Activated CD4-positive, alpha-beta memory T cell treated with anti-CD3 and anti-CD28 coated beads, Interleukin-2, amount 10 ng/mL, durations not matched to agents 7 days and 5 days (primary cell): ENCODE measurements at regions not wholly inside any gene's neighbourhood (a gene's known extent, or its start where the extent isn't known, plus 50 kb on each side); places are given as distances from the start of the nearest gene placed in this dataset.

Source experiments
- CTCF ChIA-PET: fragments of 350-600 bp; sonication (Branson Sonifier 250); formaldehyde crosslinking; loops from one replicate; lab custom pipeline; 2021; ENCODE audit warnings: antibody characterized with exemption, inconsistent platforms; lab: Charles Lee
- POLR2A ChIA-PET: fragments of 350-600 bp; sonication (Branson Sonifier 250); formaldehyde crosslinking; loops from one replicate; lab custom pipeline; 2021; ENCODE audit warnings: antibody characterized with exemption; lab: Charles Lee
- DNase-seq: peaks from one replicate; pipeline ENCODE4 v3.0.0-alpha.2; 2020
- H3K27ac Mint-ChIP-seq: one replicate; pipeline ENCODE4 v1.8.0; 2021; ENCODE audit warnings: mild to moderate bottlenecking, mixed read lengths
- H3K27me3 Mint-ChIP-seq: one replicate; pipeline ENCODE4 v1.8.0; 2021; ENCODE audit warnings: mixed read lengths
- H3K36me3 Mint-ChIP-seq: one replicate; pipeline ENCODE4 v1.8.0; 2021; ENCODE audit warnings: low read depth, mixed read lengths
- H3K4me1 Mint-ChIP-seq: one replicate; pipeline ENCODE4 v1.8.0; 2021; ENCODE audit warnings: mixed read lengths
- H3K4me3 Mint-ChIP-seq: one replicate; pipeline ENCODE4 v1.8.0; 2021; ENCODE audit warnings: mild to moderate bottlenecking, mixed read lengths
- H3K9me3 Mint-ChIP-seq: one replicate; pipeline ENCODE4 v1.8.0; 2021; ENCODE audit warnings: mixed read lengths

- H3K9me3 Mint-ChIP-seq, result no peaks in the 10 kb centered on the region
- H3K27me3 Mint-ChIP-seq, result no peaks in the 10 kb centered on the region
- ChIA-PET POLR2A (interaction anchor here (0.7 to 1.3 kb wide), 2 partner anchors 206 to 360 kb away, joined by 3 to 6 read pairs; partner anchors contain the start of gene IRF4), CTCF (no interaction called here)
- H3K27ac Mint-ChIP-seq, result no peak overlapping the region
- peaks cover 29% of the 10 kb centered on the region for H3K4me1 Mint-ChIP-seq
- DNase-seq, result no peak
- H3K4me3 Mint-ChIP-seq, result no peak overlapping the region
- no peaks in the 10 kb centered on the region for H3K36me3 Mint-ChIP-seq
These were observed 108.1 kb upstream of the DUSP22 start for GRCh38 chr6:184161-184700.

- no peak overlapping the region for H3K27ac Mint-ChIP-seq
- no peaks in the 10 kb centered on the region for H3K9me3 Mint-ChIP-seq
- POLR2A ChIA-PET, result interaction anchor here (10.9 kb wide), 1 partner anchor 205 kb away, joined by 159 read pairs; the partner anchor contains the start of gene IRF4
- no peaks in the 10 kb centered on the region for H3K27me3 Mint-ChIP-seq
- H3K4me3 Mint-ChIP-seq, result no peak overlapping the region
- no peak for DNase-seq
- CTCF ChIA-PET, result interaction anchor here (1.0 to 6.4 kb wide), 2 partner anchors 32 to 203 kb away, joined by 3 to 57 read pairs; partner anchors contain the start of gene IRF4
- no peaks in the 10 kb centered on the region for H3K36me3 Mint-ChIP-seq
- peaks cover 37% of the 10 kb centered on the region for H3K4me1 Mint-ChIP-seq
These were observed 105.8 kb upstream of the DUSP22 start for GRCh38 chr6:186340-186965.

- DNase-seq, result no peak
- Mint-ChIP-seq H3K27ac (no peak overlapping the region), H3K4me3 (no peak overlapping the region), H3K27me3 (no peaks in the 10 kb centered on the region), H3K9me3 (no peaks in the 10 kb centered on the region), H3K36me3 (no peaks in the 10 kb centered on the region), H3K4me1 (peaks cover 38% of the 10 kb centered on the region)
- POLR2A ChIA-PET, result interaction anchor here (3.0 to 10.9 kb wide), 3 partner anchors 35 to 211 kb away, joined by 23 to 159 read pairs (median 59); partner anchors contain the start of gene IRF4
- CTCF ChIA-PET, result interaction anchor here (0.7 to 6.4 kb wide), 7 partner anchors 30 to 371 kb away, joined by 3 to 57 read pairs (median 8); partner anchors contain the start of gene IRF4
These were observed 105.0 kb upstream of the DUSP22 start for GRCh38 chr6:187210-187861.

GRCh38 chr6:188821-189655 is 103.2 kb upstream of the DUSP22 start:
- Mint-ChIP-seq H3K4me1 (peaks cover 50% of the 10 kb centered on the region), H3K4me3 (peak overlapping the region; percentile 13), H3K27me3 (no peaks in the 10 kb centered on the region), H3K27ac (peak overlapping the region; percentile 74), H3K9me3 (no peaks in the 10 kb centered on the region), H3K36me3 (no peaks in the 10 kb centered on the region)
- ChIA-PET POLR2A (interaction anchor here (0.8 to 10.9 kb wide), 19 partner anchors 13 to 360 kb away, joined by 3 to 159 read pairs (median 4); partner anchors contain the start of genes DUSP22 and IRF4), CTCF (interaction anchor here (0.5 to 6.4 kb wide), 37 partner anchors 9 to 522 kb away, joined by 3 to 57 read pairs (median 4); partner anchors contain the start of gene IRF4)
- peak; percentile 91 for DNase-seq

- Mint-ChIP-seq H3K9me3 (no peaks in the 10 kb centered on the region), H3K27ac (peak overlapping the region; percentile 74), H3K36me3 (no peaks in the 10 kb centered on the region), H3K4me1 (peaks cover 52% of the 10 kb centered on the region), H3K4me3 (no peak overlapping the region), H3K27me3 (no peaks in the 10 kb centered on the region)
- DNase-seq, result no peak
- ChIA-PET CTCF (interaction anchor here (1.1 to 6.4 kb wide), 20 partner anchors 28 to 401 kb away, joined by 3 to 57 read pairs (median 8); partner anchors contain the start of gene IRF4), POLR2A (interaction anchor here (1.2 to 10.9 kb wide), 13 partner anchors 21 to 359 kb away, joined by 3 to 159 read pairs (median 8); partner anchors contain the start of genes DUSP22 and IRF4)
These were observed 102.6 kb upstream of the DUSP22 start for GRCh38 chr6:189676-190075.

- H3K36me3 Mint-ChIP-seq, result no peaks in the 10 kb centered on the region
- peak overlapping the region; percentile 74 for H3K27ac Mint-ChIP-seq
- POLR2A ChIA-PET, result interaction anchor here (0.8 to 10.9 kb wide), 13 partner anchors 20 to 218 kb away, joined by 3 to 159 read pairs (median 4); partner anchors contain the start of genes DUSP22 and IRF4
- no peak overlapping the region for H3K4me3 Mint-ChIP-seq
- CTCF ChIA-PET, result interaction anchor here (0.8 to 6.4 kb wide), 12 partner anchors 13 to 360 kb away, joined by 3 to 57 read pairs (median 7); partner anchors contain the start of gene IRF4
- H3K9me3 Mint-ChIP-seq, result no peaks in the 10 kb centered on the region
- peak; percentile 25 for DNase-seq
- peaks cover 63% of the 10 kb centered on the region for H3K4me1 Mint-ChIP-seq
- H3K27me3 Mint-ChIP-seq, result no peaks in the 10 kb centered on the region
These were observed 101.5 kb upstream of the DUSP22 start for GRCh38 chr6:190596-191395.

GRCh38 chr6:191487-192312 is 100.6 kb upstream of the DUSP22 start:
- DNase-seq, result no peak
- Mint-ChIP-seq H3K4me3 (no peak overlapping the region), H3K4me1 (peaks cover 72% of the 10 kb centered on the region), H3K27ac (no peak overlapping the region), H3K27me3 (no peaks in the 10 kb centered on the region), H3K9me3 (peaks cover 5% of the 10 kb centered on the region), H3K36me3 (peaks cover 8% of the 10 kb centered on the region)
- POLR2A ChIA-PET, result interaction anchor here (0.8 to 10.9 kb wide), 9 partner anchors 19 to 217 kb away, joined by 3 to 159 read pairs (median 4); partner anchors contain the start of genes DUSP22 and IRF4
- CTCF ChIA-PET, result interaction anchor here (0.8 to 6.4 kb wide), 9 partner anchors 13 to 208 kb away, joined by 3 to 57 read pairs (median 6); partner anchors contain the start of gene IRF4

- ChIA-PET CTCF (interaction anchor here (1.3 to 6.4 kb wide), 6 partner anchors 25 to 208 kb away, joined by 3 to 57 read pairs (median 7); partner anchors contain the start of gene IRF4), POLR2A (interaction anchor here (1.0 to 10.9 kb wide), 5 partner anchors 30 to 203 kb away, joined by 3 to 159 read pairs (median 5); partner anchors contain the start of genes DUSP22 and IRF4)
- Mint-ChIP-seq H3K36me3 (peaks cover 9% of the 10 kb centered on the region), H3K4me3 (no peak overlapping the region), H3K9me3 (peaks cover 6% of the 10 kb centered on the region), H3K4me1 (peaks cover 73% of the 10 kb centered on the region), H3K27me3 (no peaks in the 10 kb centered on the region), H3K27ac (no peak overlapping the region)
- DNase-seq, result no peak
These were observed 100.0 kb upstream of the DUSP22 start for GRCh38 chr6:192313-192664.

GRCh38 chr6:193180-193579 is 99.1 kb upstream of the DUSP22 start:
- peaks cover 9% of the 10 kb centered on the region for H3K36me3 Mint-ChIP-seq
- CTCF ChIA-PET, result interaction anchor here (0.9 to 1.1 kb wide), 2 partner anchors 28 to 197 kb away, joined by 3 to 6 read pairs; no protein-coding TSS in a partner anchor
- no peak overlapping the region for H3K4me3 Mint-ChIP-seq
- H3K27ac Mint-ChIP-seq, result peak overlapping the region; percentile 82
- POLR2A ChIA-PET, result interaction anchor here (1.0 to 10.9 kb wide), 8 partner anchors 16 to 204 kb away, joined by 3 to 159 read pairs (median 8); partner anchors contain the start of genes DUSP22 and IRF4
- H3K27me3 Mint-ChIP-seq, result no peaks in the 10 kb centered on the region
- H3K9me3 Mint-ChIP-seq, result peaks cover 6% of the 10 kb centered on the region
- no peak for DNase-seq
- peaks cover 73% of the 10 kb centered on the region for H3K4me1 Mint-ChIP-seq

- CTCF ChIA-PET, result interaction anchor here (0.9 to 1.1 kb wide), 2 partner anchors 28 to 196 kb away, joined by 3 to 6 read pairs; no protein-coding TSS in a partner anchor
- no peaks in the 10 kb centered on the region for H3K27me3 Mint-ChIP-seq
- peak overlapping the region; percentile 2 for H3K4me3 Mint-ChIP-seq
- no peak for DNase-seq
- H3K36me3 Mint-ChIP-seq, result peaks cover 9% of the 10 kb centered on the region
- POLR2A ChIA-PET, result interaction anchor here (1.0 to 10.9 kb wide), 7 partner anchors 15 to 204 kb away, joined by 4 to 159 read pairs (median 8); partner anchors contain the start of genes DUSP22 and IRF4
- peaks cover 6% of the 10 kb centered on the region for H3K9me3 Mint-ChIP-seq
- peaks cover 69% of the 10 kb centered on the region for H3K4me1 Mint-ChIP-seq
- peak overlapping the region; percentile 82 for H3K27ac Mint-ChIP-seq
These were observed 98.4 kb upstream of the DUSP22 start for GRCh38 chr6:193773-194310.
